ENCODE measurements at regions not wholly inside any gene's neighbourhood (a gene's known extent, or its start where the extent isn't known, plus 50 kb on each side); places are given as distances from the start of the nearest gene placed in this dataset.

DNA sequence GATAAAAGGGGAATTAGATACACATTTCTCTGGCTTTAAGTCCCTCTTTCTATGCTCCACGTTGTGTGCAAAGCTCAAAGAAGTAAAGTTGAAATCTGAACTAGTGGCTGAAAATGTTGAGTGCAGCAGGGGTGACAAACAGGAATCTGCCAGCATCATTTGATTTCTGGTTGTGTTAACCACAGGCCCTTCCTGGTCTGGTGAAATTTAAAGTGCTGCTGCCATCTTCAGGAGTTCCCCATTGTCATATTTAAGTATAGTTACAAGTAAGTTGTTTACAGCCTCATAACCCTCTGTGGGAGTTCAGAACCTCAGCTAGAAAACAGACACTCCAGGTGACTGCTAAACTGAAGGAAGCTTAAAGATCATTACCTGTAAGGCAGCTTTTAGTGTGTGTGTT, 90.9 kb upstream of the CCDC196 start:
- TF ChIP-seq, protein P1, sequence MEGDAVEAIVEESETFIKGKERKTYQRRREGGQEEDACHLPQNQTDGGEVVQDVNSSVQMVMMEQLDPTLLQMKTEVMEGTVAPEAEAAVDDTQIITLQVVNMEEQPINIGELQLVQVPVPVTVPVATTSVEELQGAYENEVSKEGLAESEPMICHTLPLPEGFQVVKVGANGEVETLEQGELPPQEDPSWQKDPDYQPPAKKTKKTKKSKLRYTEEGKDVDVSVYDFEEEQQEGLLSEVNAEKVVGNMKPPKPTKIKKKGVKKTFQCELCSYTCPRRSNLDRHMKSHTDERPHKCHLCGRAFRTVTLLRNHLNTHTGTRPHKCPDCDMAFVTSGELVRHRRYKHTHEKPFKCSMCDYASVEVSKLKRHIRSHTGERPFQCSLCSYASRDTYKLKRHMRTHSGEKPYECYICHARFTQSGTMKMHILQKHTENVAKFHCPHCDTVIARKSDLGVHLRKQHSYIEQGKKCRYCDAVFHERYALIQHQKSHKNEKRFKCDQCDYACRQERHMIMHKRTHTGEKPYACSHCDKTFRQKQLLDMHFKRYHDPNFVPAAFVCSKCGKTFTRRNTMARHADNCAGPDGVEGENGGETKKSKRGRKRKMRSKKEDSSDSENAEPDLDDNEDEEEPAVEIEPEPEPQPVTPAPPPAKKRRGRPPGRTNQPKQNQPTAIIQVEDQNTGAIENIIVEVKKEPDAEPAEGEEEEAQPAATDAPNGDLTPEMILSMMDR (IDR thresholded peaks at IDR 0.05), result no peak
- no peak for TF ChIP-seq POLR2AphosphoS5 (IDR thresholded peaks at IDR 0.05)
- TF ChIP-seq POLR2A (IDR thresholded peaks at IDR 0.05), result no peak
